GM18951 (cell line): ENCODE measurements at regions not wholly inside any gene's neighbourhood (a gene's known extent, or its start where the extent isn't known, plus 50 kb on each side); places are given as distances from the start of the nearest gene placed in this dataset.

Experiments
- POLR2A ChIP-seq: IDR thresholded peaks from 4 replicates; pipeline ENCODE4 v1.6.1; 2011; ENCODE audit warnings: mild to moderate bottlenecking; ENCODE audit not compliant: insufficient read length, insufficient read depth; ENCODE audit errors: extremely low read depth
- in situ Hi-C: fragments of 300-500 bp; cut with MboI; formaldehyde crosslinking; loops from one replicate; pipeline ENCODE4 v1.12.0; 2022; ENCODE audit warnings: low sequenced_read_pairs, mixed read lengths, inconsistent platforms; ENCODE audit not compliant: unreplicated experiment

- no peak for TF ChIP-seq POLR2A
- in situ Hi-C loops: no loop called here
These were observed 114.7 kb upstream of the CYP1B1 start for GRCh38 chr2:38190542-38191218.

- in situ Hi-C loops: no loop called here
- no peak for TF ChIP-seq POLR2A
These were observed 111.6 kb upstream of the CYP1B1 start for GRCh38 chr2:38187541-38188011.

GRCh38 chr2:38185012-38185491, 109.1 kb upstream of the CYP1B1 start:
- in situ Hi-C loops: no loop called here
- no peak for TF ChIP-seq POLR2A

GRCh38 chr2:38182492-38183003, 106.6 kb upstream of the CYP1B1 start:
- TF ChIP-seq POLR2A: no peak
- in situ Hi-C loops: no loop called here

GRCh38 chr2:38181806-38182491, 106.0 kb upstream of the CYP1B1 start:
- in situ Hi-C loops: no loop called here
- no peak for TF ChIP-seq POLR2A

GRCh38 chr2:38180754-38181153, 104.8 kb upstream of the CYP1B1 start:
- TF ChIP-seq POLR2A: no peak
- in situ Hi-C loops: no loop called here

GRCh38 chr2:38178556-38179419, 102.8 kb upstream of the CYP1B1 start:
- in situ Hi-C loops: no loop called here
- no peak for TF ChIP-seq POLR2A

GRCh38 chr2:38178119-38178518, 102.2 kb upstream of the CYP1B1 start:
- TF ChIP-seq POLR2A: no peak
- in situ Hi-C loops: no loop called here

- in situ Hi-C loops: no loop called here
These were observed 100.7 kb upstream of the CYP1B1 start for GRCh38 chr2:38176619-38177021.

GRCh38 chr2:38174646-38175423, 98.9 kb upstream of the CYP1B1 start:
- in situ Hi-C loops: no loop called here
- TF ChIP-seq POLR2A: no peak

More at GRCh38 chr2:38176619-38177021, 100.7 kb upstream of the CYP1B1 start:
- no peak for TF ChIP-seq POLR2A

GRCh38 chr2:38174131-38174530, 98.2 kb upstream of the CYP1B1 start:
- TF ChIP-seq POLR2A: no peak
- in situ Hi-C loops: no loop called here

- in situ Hi-C loops: no loop called here
These were observed 97.7 kb upstream of the CYP1B1 start for GRCh38 chr2:38173683-38174082.

GRCh38 chr2:38171208-38171855, 95.4 kb upstream of the CYP1B1 start:
- TF ChIP-seq POLR2A: no peak
- in situ Hi-C loops: no loop called here

More at GRCh38 chr2:38173683-38174082, 97.7 kb upstream of the CYP1B1 start:
- no peak for TF ChIP-seq POLR2A
